NCI-H82 (cell line): ENCODE measurements at regions not wholly inside any gene's neighbourhood (a gene's known extent, or its start where the extent isn't known, plus 50 kb on each side); places are given as distances from the start of the nearest gene placed in this dataset.
"Not testable (repeated sequence)": the region's sequence is repeated elsewhere in the genome, so short reads cannot be mapped to it uniquely, and the experiment has no call there.

Source experiments
- DNase-seq: peaks from one replicate; lab custom pipeline; 2025; lab: John Stamatoyannopoulos, UW

DNA sequence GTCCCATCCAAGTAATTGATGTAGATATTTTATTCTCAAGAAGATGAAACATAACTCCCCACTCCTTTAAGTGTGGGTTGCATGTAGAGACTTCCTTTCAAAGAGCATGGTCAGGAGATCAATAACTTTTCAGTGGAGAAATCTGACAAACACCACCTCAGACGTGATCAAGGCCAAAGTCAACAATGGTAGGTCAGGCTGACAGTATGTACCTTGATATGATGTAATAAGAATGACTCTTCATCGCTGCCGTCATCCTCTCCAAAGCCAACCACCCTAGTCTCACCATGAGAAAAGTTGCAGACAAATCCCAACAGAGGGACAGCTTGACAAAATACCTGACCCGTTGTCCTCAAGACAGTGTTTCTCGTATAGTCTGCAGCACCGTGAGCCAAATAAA lies 67.3 kb upstream of the DHRSX start:
- no peak for DNase-seq

DNA sequence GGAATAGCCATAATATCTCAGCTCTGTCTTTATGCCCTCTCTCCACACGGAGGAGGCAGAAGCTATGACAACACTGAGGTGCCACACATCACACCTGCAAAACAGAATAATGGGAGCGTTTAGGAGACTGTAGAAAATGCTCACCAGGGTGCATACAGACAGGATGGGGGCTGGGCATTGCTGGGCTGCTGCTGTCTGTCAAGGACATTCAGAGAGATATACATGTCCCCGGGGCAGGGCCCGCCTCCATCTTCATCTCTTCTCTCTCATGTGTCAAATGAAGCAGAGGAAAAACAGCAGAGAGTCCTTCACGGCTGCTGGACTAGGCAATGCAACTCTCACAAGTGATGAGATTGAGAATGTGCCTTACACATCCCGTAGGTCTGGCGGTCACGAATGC lies 65.3 kb upstream of the DHRSX start:
- no peak for DNase-seq

DNA sequence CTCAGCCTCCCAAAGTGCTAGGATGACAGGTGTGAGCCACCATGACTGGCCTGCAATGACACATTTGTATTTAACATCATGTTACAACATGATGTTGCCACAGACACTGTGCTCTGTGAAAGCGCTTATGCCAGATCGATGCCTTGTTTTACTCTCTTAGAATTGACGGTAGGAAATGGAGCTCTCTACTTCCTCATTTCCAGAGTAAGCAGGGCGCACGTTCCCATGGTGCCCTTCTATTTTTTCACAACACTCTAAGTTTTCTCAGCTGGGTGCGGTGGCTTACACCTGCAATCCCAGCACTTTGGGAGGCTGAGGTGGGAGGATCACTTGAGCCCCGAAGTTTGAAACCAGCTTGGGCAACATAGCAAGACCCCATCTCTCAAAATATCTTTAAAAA lies 60.7 kb upstream of the DHRSX start:
- no peak for DNase-seq

- no peak for DNase-seq
These were observed 58.3 kb upstream of the DHRSX start for GRCh38 chrX:2559124-2559523.

DNA sequence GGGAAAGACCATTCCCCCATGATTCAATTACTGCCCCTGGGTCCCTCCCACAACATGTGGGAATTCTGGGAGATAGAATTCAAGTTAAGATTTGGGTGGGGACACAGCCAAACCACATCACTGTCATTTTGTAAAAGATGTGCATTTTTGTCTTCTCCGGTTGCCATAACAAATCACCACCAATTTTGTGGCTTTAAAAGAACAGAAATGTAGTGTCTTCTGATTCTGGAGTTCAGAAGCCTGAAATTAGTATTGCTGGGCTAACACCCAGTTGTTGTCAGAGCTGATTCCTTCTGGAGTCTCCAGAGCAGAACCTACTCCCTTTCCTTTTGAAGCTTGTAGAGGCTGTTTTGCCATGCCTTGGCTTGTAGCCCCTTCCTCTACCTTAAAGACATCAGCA lies 54.1 kb upstream of the DHRSX start:
- no peak for DNase-seq

DNA sequence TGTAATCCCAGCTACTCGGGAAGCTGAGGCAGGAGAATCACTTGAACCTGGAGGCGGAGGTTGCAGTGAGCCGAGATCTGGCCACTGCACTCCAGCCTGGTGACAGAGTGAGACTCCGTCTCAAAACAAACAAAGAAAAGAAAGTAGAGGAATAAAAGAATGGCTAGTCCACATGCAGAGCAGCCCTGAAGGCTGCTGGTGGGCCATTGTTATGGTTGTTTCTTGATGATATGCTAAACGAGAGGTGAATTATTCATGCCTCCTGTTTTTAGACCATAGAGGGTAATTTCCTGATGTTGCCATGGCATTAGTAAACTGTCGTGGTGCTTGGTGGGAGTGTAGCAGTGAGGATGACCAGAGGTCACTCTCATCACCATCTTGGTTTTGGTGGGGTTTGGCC lies 53.3 kb upstream of the DHRSX start:
- DNase-seq = not testable (repeated sequence)

GRCh38 chrX:2552621-2553201 lies 51.9 kb upstream of the DHRSX start:
- no peak for DNase-seq

DNA sequence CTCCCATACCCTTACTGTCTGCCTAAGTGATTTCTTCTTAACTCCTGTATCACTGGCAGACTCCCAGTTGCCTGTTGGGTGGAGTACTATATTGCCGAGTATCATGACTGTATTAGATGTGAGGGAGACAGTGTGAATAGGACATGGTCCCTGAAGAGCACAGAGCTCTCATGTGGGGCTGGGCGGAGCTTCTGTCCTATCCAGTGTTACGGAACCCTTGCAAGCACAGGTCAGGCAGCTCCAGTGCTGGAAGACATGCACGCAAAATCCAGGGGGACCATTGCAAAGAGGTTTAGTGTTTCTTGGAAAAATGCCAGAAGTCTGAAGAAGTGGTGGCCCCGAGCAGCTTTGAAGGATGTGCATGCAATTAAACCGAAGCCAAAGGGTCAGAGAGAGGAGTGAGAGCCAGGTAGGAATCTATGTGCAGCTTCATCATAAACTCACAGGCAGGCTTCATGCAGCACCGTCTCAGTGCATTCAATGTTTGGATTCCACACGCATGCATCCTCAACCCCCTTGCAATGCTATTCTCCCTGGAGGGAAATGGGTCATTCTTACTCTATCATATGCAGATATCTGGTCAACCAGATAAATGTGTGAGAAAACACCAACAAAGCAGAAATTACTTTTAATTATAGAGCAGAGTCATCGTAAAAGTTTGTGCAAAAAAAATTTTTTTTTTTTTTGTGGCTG lies 49.7 kb upstream of the DHRSX start:
- peak; percentile 83 for DNase-seq
